HFF-Myc (cell line): ENCODE measurements at regions not wholly inside any gene's neighbourhood (a gene's known extent, or its start where the extent isn't known, plus 50 kb on each side); places are given as distances from the start of the nearest gene placed in this dataset.

ENCODE experiments used
- DNase-seq: peaks from one replicate; pipeline ENCODE4 v3.0.0-alpha.2; 2011; ENCODE audit warnings: low read depth; ENCODE audit errors: extremely low read depth
- H3K4me3 ChIP-seq: replicated peaks from 2 replicates; pipeline ENCODE4 v1.5.1; 2011; ENCODE audit warnings: low read depth, mild to moderate bottlenecking, control low read depth, low read length
- TF ChIP-seq, protein P1 (sequence below): IDR thresholded peaks from 2 replicates; pipeline ENCODE4 v1.5.1; 2012; ENCODE audit warnings: mild to moderate bottlenecking, low read depth, low read length, control low read depth; ENCODE audit errors: missing control alignments

DNA sequence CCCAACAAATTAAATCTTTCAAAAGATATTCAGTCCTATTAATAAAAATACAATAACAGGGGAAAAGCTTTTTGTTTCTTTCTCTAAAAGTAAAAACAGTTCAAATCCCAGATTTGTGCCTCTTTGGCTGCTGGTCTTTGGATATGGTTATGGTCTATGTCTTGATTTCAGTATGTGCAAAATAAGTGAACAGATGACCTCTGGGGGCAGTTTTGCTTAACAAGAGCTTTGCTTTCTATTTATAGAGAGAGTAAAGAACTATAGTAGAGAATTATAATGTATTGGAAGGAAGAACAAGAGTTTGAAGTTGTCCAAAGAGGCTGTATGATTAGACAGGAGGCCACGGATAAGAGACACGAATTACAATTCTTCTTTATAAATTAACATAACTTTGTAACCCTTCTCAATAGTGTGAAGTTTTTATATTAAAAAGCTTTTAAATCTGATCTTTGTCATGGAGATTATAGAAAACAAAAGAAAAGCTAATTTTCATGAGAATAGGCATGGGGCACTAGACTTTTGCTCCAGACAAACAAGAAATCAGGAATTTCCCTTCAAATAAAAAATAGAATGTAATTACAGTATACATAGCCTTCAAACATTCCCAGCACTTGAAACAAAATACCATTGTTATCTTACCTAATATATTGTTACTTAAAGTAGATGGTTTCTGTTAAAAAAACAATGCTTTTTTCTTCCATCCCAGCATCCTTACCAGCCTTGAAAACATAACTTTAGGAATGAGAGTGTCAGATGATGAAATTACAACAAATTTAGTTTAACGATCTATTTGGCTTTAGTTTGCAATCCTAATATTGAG lies 432.7 kb upstream of the ARHGEF26 start:
- no peak overlapping the region for H3K4me3 ChIP-seq
- DNase-seq = no peak
- TF ChIP-seq, protein P1, sequence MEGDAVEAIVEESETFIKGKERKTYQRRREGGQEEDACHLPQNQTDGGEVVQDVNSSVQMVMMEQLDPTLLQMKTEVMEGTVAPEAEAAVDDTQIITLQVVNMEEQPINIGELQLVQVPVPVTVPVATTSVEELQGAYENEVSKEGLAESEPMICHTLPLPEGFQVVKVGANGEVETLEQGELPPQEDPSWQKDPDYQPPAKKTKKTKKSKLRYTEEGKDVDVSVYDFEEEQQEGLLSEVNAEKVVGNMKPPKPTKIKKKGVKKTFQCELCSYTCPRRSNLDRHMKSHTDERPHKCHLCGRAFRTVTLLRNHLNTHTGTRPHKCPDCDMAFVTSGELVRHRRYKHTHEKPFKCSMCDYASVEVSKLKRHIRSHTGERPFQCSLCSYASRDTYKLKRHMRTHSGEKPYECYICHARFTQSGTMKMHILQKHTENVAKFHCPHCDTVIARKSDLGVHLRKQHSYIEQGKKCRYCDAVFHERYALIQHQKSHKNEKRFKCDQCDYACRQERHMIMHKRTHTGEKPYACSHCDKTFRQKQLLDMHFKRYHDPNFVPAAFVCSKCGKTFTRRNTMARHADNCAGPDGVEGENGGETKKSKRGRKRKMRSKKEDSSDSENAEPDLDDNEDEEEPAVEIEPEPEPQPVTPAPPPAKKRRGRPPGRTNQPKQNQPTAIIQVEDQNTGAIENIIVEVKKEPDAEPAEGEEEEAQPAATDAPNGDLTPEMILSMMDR = no peak

DNA sequence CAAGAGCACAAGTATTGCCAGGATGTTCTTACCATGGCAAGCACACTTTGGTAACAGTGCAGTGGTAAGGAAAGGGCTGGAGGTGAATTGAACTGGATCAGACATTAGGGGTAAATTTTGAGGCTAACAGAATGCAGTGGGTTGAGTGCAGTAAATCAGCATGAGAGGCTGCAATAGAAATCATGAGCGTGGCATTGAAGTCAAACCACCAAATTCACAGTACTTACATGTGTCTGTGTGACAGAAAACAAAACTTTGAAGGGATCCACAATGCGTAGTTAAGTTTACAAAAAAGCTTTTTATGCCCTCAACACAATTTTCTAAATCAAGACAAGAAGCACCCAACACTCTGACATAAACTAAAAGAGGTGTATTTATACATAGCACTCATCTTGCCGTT lies 428.0 kb upstream of the ARHGEF26 start:
- no peak for DNase-seq
- H3K4me3 ChIP-seq = no peak overlapping the region
- TF ChIP-seq, protein P1 = no peak

DNA sequence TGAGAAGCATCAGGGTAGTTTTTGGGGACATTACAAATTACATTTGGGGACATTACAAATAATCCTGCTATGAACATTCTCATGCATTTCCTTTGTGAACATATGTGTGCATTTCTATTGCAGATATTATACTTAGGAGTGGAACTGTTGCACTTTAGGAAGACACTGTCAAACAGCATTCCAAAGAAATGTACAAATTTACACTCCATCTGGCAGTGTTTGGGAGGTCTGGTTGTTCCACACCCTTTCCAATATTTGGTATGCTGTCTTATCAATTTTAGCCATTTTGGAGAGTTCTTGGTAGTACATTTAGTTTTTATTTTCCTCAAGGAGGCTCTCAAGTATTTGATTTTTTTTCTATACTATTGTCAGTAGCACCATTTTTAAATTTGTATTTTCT lies 419.1 kb upstream of the ARHGEF26 start:
- DNase-seq = no peak
- H3K4me3 ChIP-seq = no peak overlapping the region
- TF ChIP-seq, protein P1 = no peak

DNA sequence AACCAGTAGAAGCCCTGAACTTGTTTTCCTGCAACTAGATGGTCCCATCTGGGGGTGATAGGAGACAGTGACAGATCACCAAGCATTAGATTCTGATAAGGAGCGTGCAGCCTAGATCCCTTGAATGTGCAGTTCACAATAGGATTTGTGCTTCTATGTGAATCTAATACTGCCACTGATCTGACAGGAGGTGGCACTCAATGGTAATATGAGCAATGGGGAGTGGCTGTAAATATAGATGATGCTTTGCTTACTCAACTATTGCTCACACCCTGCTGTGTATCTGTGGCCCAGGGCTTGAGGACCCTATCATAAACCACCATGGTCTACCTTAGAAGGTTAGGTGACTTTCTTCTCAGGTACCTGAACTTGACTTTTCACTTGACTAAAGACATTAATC lies 417.1 kb upstream of the ARHGEF26 start:
- H3K4me3 ChIP-seq = no peak overlapping the region
- no peak for DNase-seq
- TF ChIP-seq, protein P1 = no peak

GRCh38 chr3:153706706-153707105 lies 414.5 kb upstream of the ARHGEF26 start:
- TF ChIP-seq, protein P1 = no peak
- no peak overlapping the region for H3K4me3 ChIP-seq
- DNase-seq = no peak

- H3K4me3 ChIP-seq = no peak overlapping the region
- TF ChIP-seq, protein P1 = no peak
Measured at GRCh38 chr3:153714016-153714415, 407.2 kb upstream of the ARHGEF26 start.

More at GRCh38 chr3:153714016-153714415, 407.2 kb upstream of the ARHGEF26 start:
- DNase-seq = no peak
